IMR-90 (cell line): ENCODE measurements at regions not wholly inside any gene's neighbourhood (a gene's known extent, or its start where the extent isn't known, plus 50 kb on each side); places are given as distances from the start of the nearest gene placed in this dataset.

Source experiments
- BHLHE40 ChIP-seq: fragments of 150-350 bp; IDR thresholded peaks from 2 replicates; pipeline ENCODE4 v1.6.1; 2016; ENCODE audit warnings: mild to moderate bottlenecking, low read depth, low read length
- CEBPB ChIP-seq: IDR thresholded peaks from 2 replicates; pipeline ENCODE4 v1.6.1; 2012; ENCODE audit warnings: low read depth, low read length, improper control_type of control experiment
- CHD1 ChIP-seq: IDR thresholded peaks from 2 replicates; pipeline ENCODE4 v1.6.1; 2012; ENCODE audit warnings: low read depth, low read length, improper control_type of control experiment
- MAZ ChIP-seq: IDR thresholded peaks from 2 replicates; pipeline ENCODE4 v1.6.1; 2012; ENCODE audit warnings: low read depth, mild to moderate bottlenecking, low read length, improper control_type of control experiment, moderate library complexity, borderline replicate concordance
- NFE2L2 ChIP-seq: fragments of 150-350 bp; IDR thresholded peaks from 2 replicates; pipeline ENCODE4 v1.6.1; 2016; ENCODE audit warnings: low read depth, mild to moderate bottlenecking, low read length
- POLR2A ChIP-seq: IDR thresholded peaks from 2 replicates; pipeline ENCODE4 v1.6.1; 2012; ENCODE audit warnings: mild to moderate bottlenecking, low read depth, low read length
- RAD21 ChIP-seq: IDR thresholded peaks from 2 replicates; pipeline ENCODE4 v1.6.1; 2012; ENCODE audit warnings: low read length, improper control_type of control experiment
- SMC3 ChIP-seq: fragments of 150-350 bp; IDR thresholded peaks from 2 replicates; pipeline ENCODE4 v1.6.1; 2016; ENCODE audit warnings: low read depth, mild to moderate bottlenecking, antibody characterized with exemption, low read length, moderate library complexity
- TF ChIP-seq, protein P1 (sequence below): fragments of 150-350 bp; IDR thresholded peaks from 2 replicates; pipeline ENCODE4 v1.6.1; 2017; ENCODE audit warnings: mild to moderate bottlenecking, antibody characterized with exemption, low read length, low read depth
- TF ChIP-seq, protein P2 (sequence below): conservative IDR thresholded peaks from 2 replicates; pipeline ENCODE4 v1.5.1; 2012; ENCODE audit warnings: mild to moderate bottlenecking, low read depth, low read length, improper control_type of control experiment

DNA sequence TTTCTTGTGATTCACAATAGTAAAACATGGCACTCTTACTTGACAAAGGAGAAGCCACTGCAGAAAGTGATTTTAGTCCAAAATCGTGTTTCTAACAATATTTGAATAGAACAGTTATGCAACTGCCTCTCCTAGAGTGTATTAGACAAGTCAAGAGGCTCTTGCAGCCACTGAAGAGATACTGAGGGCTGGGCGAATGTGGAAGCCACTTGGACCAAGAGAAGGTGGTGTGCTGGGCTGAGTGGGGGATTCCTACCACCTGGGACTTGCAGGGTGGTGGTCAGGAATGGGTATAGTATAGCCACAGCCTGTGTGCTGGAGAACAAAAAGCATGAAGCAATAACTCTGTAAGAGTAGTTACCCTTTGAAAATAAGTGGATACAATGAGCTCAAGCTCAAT lies 223.8 kb upstream of the DNAJC19 start:
- TF ChIP-seq, protein P1, sequence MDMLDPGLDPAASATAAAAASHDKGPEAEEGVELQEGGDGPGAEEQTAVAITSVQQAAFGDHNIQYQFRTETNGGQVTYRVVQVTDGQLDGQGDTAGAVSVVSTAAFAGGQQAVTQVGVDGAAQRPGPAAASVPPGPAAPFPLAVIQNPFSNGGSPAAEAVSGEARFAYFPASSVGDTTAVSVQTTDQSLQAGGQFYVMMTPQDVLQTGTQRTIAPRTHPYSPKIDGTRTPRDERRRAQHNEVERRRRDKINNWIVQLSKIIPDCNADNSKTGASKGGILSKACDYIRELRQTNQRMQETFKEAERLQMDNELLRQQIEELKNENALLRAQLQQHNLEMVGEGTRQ, result no peak
- TF ChIP-seq, protein P2, sequence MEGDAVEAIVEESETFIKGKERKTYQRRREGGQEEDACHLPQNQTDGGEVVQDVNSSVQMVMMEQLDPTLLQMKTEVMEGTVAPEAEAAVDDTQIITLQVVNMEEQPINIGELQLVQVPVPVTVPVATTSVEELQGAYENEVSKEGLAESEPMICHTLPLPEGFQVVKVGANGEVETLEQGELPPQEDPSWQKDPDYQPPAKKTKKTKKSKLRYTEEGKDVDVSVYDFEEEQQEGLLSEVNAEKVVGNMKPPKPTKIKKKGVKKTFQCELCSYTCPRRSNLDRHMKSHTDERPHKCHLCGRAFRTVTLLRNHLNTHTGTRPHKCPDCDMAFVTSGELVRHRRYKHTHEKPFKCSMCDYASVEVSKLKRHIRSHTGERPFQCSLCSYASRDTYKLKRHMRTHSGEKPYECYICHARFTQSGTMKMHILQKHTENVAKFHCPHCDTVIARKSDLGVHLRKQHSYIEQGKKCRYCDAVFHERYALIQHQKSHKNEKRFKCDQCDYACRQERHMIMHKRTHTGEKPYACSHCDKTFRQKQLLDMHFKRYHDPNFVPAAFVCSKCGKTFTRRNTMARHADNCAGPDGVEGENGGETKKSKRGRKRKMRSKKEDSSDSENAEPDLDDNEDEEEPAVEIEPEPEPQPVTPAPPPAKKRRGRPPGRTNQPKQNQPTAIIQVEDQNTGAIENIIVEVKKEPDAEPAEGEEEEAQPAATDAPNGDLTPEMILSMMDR, result no peak
- no peak for TF ChIP-seq BHLHE40
- TF ChIP-seq POLR2A, result no peak
- no peak for TF ChIP-seq NFE2L2
- no peak for TF ChIP-seq SMC3
- TF ChIP-seq MAZ, result no peak
- TF ChIP-seq CHD1, result no peak
- no peak for TF ChIP-seq CEBPB
- TF ChIP-seq RAD21, result no peak
